Neural cell (in vitro differentiated cells): ENCODE measurements at regions not wholly inside any gene's neighbourhood (a gene's known extent, or its start where the extent isn't known, plus 50 kb on each side); places are given as distances from the start of the nearest gene placed in this dataset.

Source experiments
- H2AFZ ChIP-seq: fragments of 200-600, 300-800 bp; sonication (generic), shearing (Covaris generic); 2 replicates; pipeline ENCODE4 v1.6.0; 2014; ENCODE audit warnings: low read depth, mild to moderate bottlenecking, antibody characterized with exemption, low read length, moderate library complexity
- H3F3A ChIP-seq: fragments of 200-600 bp; shearing (Covaris generic); 2 replicates; pipeline ENCODE4 v1.6.1; 2016; ENCODE audit warnings: mild to moderate bottlenecking, moderate library complexity, mixed read lengths, antibody characterized with exemption, low read length; ENCODE audit not compliant: insufficient read depth, poor library complexity, severe bottlenecking
- H3K27ac ChIP-seq: fragments of 200-600, 300-800 bp; sonication (generic), shearing (Covaris generic); 2 replicates; pipeline ENCODE4 v1.5.1; 2014; ENCODE audit warnings: mild to moderate bottlenecking, low read length, moderate library complexity
- H3K27me3 ChIP-seq: fragments of 300-800, 200-600 bp; sonication (generic), shearing (Covaris generic); 2 replicates; pipeline ENCODE4 v1.6.0; 2014; ENCODE audit warnings: mild to moderate bottlenecking, low read depth, low read length, moderate library complexity; ENCODE audit not compliant: insufficient read depth
- H3K36me3 ChIP-seq: fragments of 300-800, 200-600 bp; sonication (generic), shearing (Covaris generic); 2 replicates; pipeline ENCODE4 v1.5.1; 2014; ENCODE audit warnings: mild to moderate bottlenecking, antibody characterized with exemption, low read length, moderate library complexity; ENCODE audit not compliant: insufficient read depth
- H3K4me2 ChIP-seq: fragments of 300-800, 200-600 bp; sonication (generic), shearing (Covaris generic); 2 replicates; pipeline ENCODE4 v1.6.0; 2014; ENCODE audit warnings: mild to moderate bottlenecking, low read length
- H3K4me3 ChIP-seq: fragments of 300-800, 200-600 bp; sonication (generic), shearing (Covaris generic); 2 replicates; pipeline ENCODE4 v1.5.1; 2014; ENCODE audit warnings: mild to moderate bottlenecking, low read length, moderate library complexity
- H3K79me2 ChIP-seq: fragments of 200-600 bp; shearing (Covaris generic); replicated peaks from 2 replicates; pipeline ENCODE4 v1.6.0; 2014; ENCODE audit warnings: mild to moderate bottlenecking, low read length, moderate library complexity; ENCODE audit not compliant: insufficient read depth
- H3K9ac ChIP-seq: fragments of 300-800, 200-600 bp; sonication (generic), shearing (Covaris generic); 2 replicates; pipeline ENCODE4 v1.6.1; 2016; ENCODE audit warnings: mild to moderate bottlenecking, low read length, mixed read lengths
- H3K9me2 ChIP-seq: fragments of 200-600 bp; shearing (Covaris generic); 2 replicates; pipeline ENCODE4 v1.6.1; 2016; ENCODE audit warnings: mild to moderate bottlenecking, low read length, mixed read lengths; ENCODE audit not compliant: insufficient read depth
- H3K9me3 ChIP-seq: fragments of 200-600, 300-800 bp; sonication (generic), shearing (Covaris generic); 2 replicates; pipeline ENCODE4 v1.6.1; 2016; ENCODE audit warnings: mild to moderate bottlenecking, mixed run types, low read length, moderate library complexity, mixed read lengths
- H4K20me1 ChIP-seq: fragments of 200-600 bp; shearing (Covaris generic); 2 replicates; pipeline ENCODE4 v1.6.1; 2016; ENCODE audit warnings: mild to moderate bottlenecking, mixed run types; ENCODE audit not compliant: insufficient read depth
- CTCF ChIP-seq: fragments of 450-650 bp; IDR thresholded peaks from 2 replicates; pipeline ENCODE4 v1.5.1; 2014; ENCODE audit warnings: antibody characterized with exemption, mild to moderate bottlenecking, moderate library complexity; ENCODE audit not compliant: poor library complexity, severe bottlenecking
- EP300 ChIP-seq: fragments of 450-650 bp; conservative IDR thresholded peaks from 2 replicates; pipeline ENCODE4 v1.6.1; 2014; ENCODE audit warnings: antibody characterized with exemption, mild to moderate bottlenecking, moderate library complexity; ENCODE audit not compliant: poor library complexity, severe bottlenecking
- EZH2 ChIP-seq: fragments of 200-600, 300-800 bp; shearing (Covaris generic), sonication (generic); IDR thresholded peaks from 2 replicates; pipeline ENCODE4 v1.6.1; 2014; ENCODE audit warnings: antibody characterized with exemption, low read length, borderline replicate concordance, mild to moderate bottlenecking; ENCODE audit not compliant: insufficient read depth, poor library complexity, severe bottlenecking
- MXI1 ChIP-seq: fragments of 450-650 bp; conservative IDR thresholded peaks from 2 replicates; pipeline ENCODE4 v1.6.1; 2014; ENCODE audit warnings: antibody characterized with exemption, mild to moderate bottlenecking; ENCODE audit not compliant: poor library complexity, severe bottlenecking
- POLR2AphosphoS5 ChIP-seq: IDR thresholded peaks from 2 replicates; pipeline ENCODE4 v1.6.1; 2012
- RAD21 ChIP-seq: fragments of 450-650 bp; conservative IDR thresholded peaks from 2 replicates; pipeline ENCODE4 v1.6.1; 2014; ENCODE audit warnings: antibody characterized with exemption, mild to moderate bottlenecking, moderate library complexity
- REST ChIP-seq: IDR thresholded peaks from 2 replicates; pipeline ENCODE4 v1.6.1; 2012; ENCODE audit warnings: borderline replicate concordance
- SMC3 ChIP-seq: fragments of 450-650 bp; conservative IDR thresholded peaks from 2 replicates; pipeline ENCODE4 v1.6.1; 2014; ENCODE audit warnings: antibody characterized with exemption, mild to moderate bottlenecking, moderate library complexity; ENCODE audit not compliant: poor library complexity
- TAF1 ChIP-seq: IDR thresholded peaks from 2 replicates; pipeline ENCODE4 v1.6.1; 2012; ENCODE audit warnings: low read depth

GRCh38 chr16:86031141-86031678, 132.2 kb downstream of the IRF8 start:
- Histone ChIP-seq H3K27ac (no peak overlapping the region), H3K9me2 (no peaks in the 10 kb centered on the region), H3K36me3 (no peaks in the 10 kb centered on the region), H3K4me3 (no peak overlapping the region), H3K27me3 (no peaks in the 10 kb centered on the region), H3K79me2 (no peaks in the 10 kb centered on the region), H3K9me3 (no peaks in the 10 kb centered on the region), H3F3A (no peaks in the 10 kb centered on the region), H2AFZ (no peak overlapping the region), H4K20me1 (no peaks in the 10 kb centered on the region), H3K4me2 (no peak overlapping the region), H3K9ac (no peak overlapping the region)
- TF ChIP-seq REST, result no peak
- no peak for TF ChIP-seq EZH2
- TF ChIP-seq RAD21, result no peak
- no peak for TF ChIP-seq MXI1
- no peak for TF ChIP-seq POLR2AphosphoS5
- no peak for TF ChIP-seq SMC3
- no peak for TF ChIP-seq CTCF
- TF ChIP-seq EP300, result no peak
- no peak for TF ChIP-seq TAF1

- H2AFZ ChIP-seq, result no peak overlapping the region
- no peak overlapping the region for H3K4me3 ChIP-seq
- TF ChIP-seq EP300 (no peak), RAD21 (no peak), EZH2 (no peak), CTCF (no peak), TAF1 (no peak), POLR2AphosphoS5 (no peak), SMC3 (no peak), MXI1 (no peak), REST (no peak)
- no peaks in the 10 kb centered on the region for H3K79me2 ChIP-seq
- no peak overlapping the region for H3K27ac ChIP-seq
- H3K4me2 ChIP-seq, result no peak overlapping the region
- H3K9ac ChIP-seq, result no peak overlapping the region
- no peaks in the 10 kb centered on the region for H3F3A ChIP-seq
- H3K9me3 ChIP-seq, result no peaks in the 10 kb centered on the region
- no peaks in the 10 kb centered on the region for H4K20me1 ChIP-seq
- no peaks in the 10 kb centered on the region for H3K36me3 ChIP-seq
- no peaks in the 10 kb centered on the region for H3K9me2 ChIP-seq
- no peaks in the 10 kb centered on the region for H3K27me3 ChIP-seq
These were observed 134.1 kb downstream of the IRF8 start for GRCh38 chr16:86033016-86033474.
